Transverse colon (tissue), 4 donors: ENCODE measurements at regions not wholly inside any gene's neighbourhood (a gene's known extent, or its start where the extent isn't known, plus 50 kb on each side); places are given as distances from the start of the nearest gene placed in this dataset.

Experiments
- EP300 ChIP-seq: sonication (generic); formaldehyde crosslinking; IDR thresholded peaks from one replicate; pipeline ENCODE4 v1.6.1; 2017; ENCODE audit warnings: antibody characterized with exemption, low read depth
- POLR2A ChIP-seq: fragments of 450-650 bp; IDR thresholded peaks from one replicate; pipeline ENCODE4 v1.6.1; 2016; ENCODE audit warnings: antibody characterized with exemption, mild to moderate bottlenecking, moderate library complexity
- POLR2AphosphoS5 ChIP-seq, 3 donors: sonication (generic); formaldehyde crosslinking; IDR thresholded peaks; one replicate each; pipeline ENCODE4 v1.6.1; 2016; ENCODE audit warnings: antibody characterized with exemption in 3 of 3
- TF ChIP-seq, protein P1 (sequence below), 5 experiments: fragments of 200-600 bp in 3 of 5; fragments of 450-650 bp in 2 of 5; sonication (generic) in 3 of 5; IDR thresholded peaks; 1 replicate in 2 of 5; 2 replicates in 3 of 5; pipeline ENCODE4 v1.5.1; 2016 to 2017; ENCODE audit warnings: antibody characterized with exemption in 5 of 5, inconsistent platforms in 3 of 5, mild to moderate bottlenecking in 2 of 5, moderate library complexity in 1 of 5

DNA sequence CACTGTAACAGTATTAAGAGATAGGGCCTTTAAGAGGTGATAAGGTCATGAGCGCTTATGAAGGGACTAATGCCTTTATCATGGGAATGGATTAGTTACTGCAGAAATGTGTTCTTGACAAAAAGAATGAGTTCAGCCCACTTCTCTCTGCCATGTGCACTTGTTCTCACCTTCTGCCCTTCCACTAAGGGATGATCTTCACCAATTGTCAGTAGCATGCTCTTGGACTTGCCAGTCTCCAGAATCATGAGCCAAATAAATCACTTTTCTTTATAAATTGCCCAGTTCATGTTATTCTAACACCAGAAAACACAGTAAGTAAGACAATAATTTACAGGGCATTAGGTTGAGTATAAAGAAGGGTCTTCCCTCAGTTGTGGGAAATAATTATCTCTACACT, 189.1 kb downstream of the CRPPA start:
- TF ChIP-seq, protein P1, sequence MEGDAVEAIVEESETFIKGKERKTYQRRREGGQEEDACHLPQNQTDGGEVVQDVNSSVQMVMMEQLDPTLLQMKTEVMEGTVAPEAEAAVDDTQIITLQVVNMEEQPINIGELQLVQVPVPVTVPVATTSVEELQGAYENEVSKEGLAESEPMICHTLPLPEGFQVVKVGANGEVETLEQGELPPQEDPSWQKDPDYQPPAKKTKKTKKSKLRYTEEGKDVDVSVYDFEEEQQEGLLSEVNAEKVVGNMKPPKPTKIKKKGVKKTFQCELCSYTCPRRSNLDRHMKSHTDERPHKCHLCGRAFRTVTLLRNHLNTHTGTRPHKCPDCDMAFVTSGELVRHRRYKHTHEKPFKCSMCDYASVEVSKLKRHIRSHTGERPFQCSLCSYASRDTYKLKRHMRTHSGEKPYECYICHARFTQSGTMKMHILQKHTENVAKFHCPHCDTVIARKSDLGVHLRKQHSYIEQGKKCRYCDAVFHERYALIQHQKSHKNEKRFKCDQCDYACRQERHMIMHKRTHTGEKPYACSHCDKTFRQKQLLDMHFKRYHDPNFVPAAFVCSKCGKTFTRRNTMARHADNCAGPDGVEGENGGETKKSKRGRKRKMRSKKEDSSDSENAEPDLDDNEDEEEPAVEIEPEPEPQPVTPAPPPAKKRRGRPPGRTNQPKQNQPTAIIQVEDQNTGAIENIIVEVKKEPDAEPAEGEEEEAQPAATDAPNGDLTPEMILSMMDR (IDR thresholded peaks at IDR 0.05) = no peak
- TF ChIP-seq POLR2AphosphoS5 (IDR thresholded peaks at IDR 0.05) = no peak
- TF ChIP-seq EP300 = no peak
- no peak for TF ChIP-seq POLR2A
